OCI-LY3 (cell line): ENCODE measurements at regions not wholly inside any gene's neighbourhood (a gene's known extent, or its start where the extent isn't known, plus 50 kb on each side); places are given as distances from the start of the nearest gene placed in this dataset.

Experiments
- CTCF ChIP-seq: fragments of 200-600, 300-600 bp; sonication (generic); IDR thresholded peaks from 2 replicates; pipeline ENCODE4 v1.5.1; 2014; ENCODE audit warnings: antibody characterized with exemption, low read length, low read depth
- EZH2phosphoT487 ChIP-seq: fragments of 200-600 bp; shearing (Covaris generic); IDR thresholded peaks from 2 replicates; pipeline ENCODE4 v1.6.1; 2018; ENCODE audit warnings: antibody characterized with exemption, mixed run types, low read depth

GRCh38 chr18:3346487-3346886, 84.6 kb downstream of the MYL12B start:
- TF ChIP-seq CTCF = no peak
- no peak for TF ChIP-seq EZH2phosphoT487
